Chondrocyte (in vitro differentiated cells): ENCODE measurements at regions not wholly inside any gene's neighbourhood (a gene's known extent, or its start where the extent isn't known, plus 50 kb on each side); places are given as distances from the start of the nearest gene placed in this dataset.

Source experiments
- DNase-seq: peaks from one replicate; pipeline ENCODE4 v3.0.0; 2021; ENCODE audit warnings: mixed read lengths, low spot score
- H3K27ac Mint-ChIP-seq: one replicate; pipeline ENCODE4 v1.8.0; 2021; ENCODE audit warnings: mild to moderate bottlenecking, moderate library complexity, mixed read lengths; ENCODE audit not compliant: unreplicated experiment
- H3K27me3 Mint-ChIP-seq: 2 replicates; pipeline ENCODE4 v1.8.0; 2021; ENCODE audit warnings: low read depth, mixed read lengths
- H3K36me3 Mint-ChIP-seq: 2 replicates; pipeline ENCODE4 v1.8.0; 2021; ENCODE audit warnings: low read depth, mixed read lengths
- H3K4me1 Mint-ChIP-seq: 2 replicates; pipeline ENCODE4 v1.8.0; 2021; ENCODE audit warnings: low read depth, mild to moderate bottlenecking, mixed read lengths
- H3K4me3 Mint-ChIP-seq: one replicate; pipeline ENCODE4 v1.8.0; 2021; ENCODE audit warnings: mild to moderate bottlenecking, moderate library complexity, mixed read lengths; ENCODE audit not compliant: unreplicated experiment
- H3K9me3 Mint-ChIP-seq: 2 replicates; pipeline ENCODE4 v1.8.0; 2021; ENCODE audit warnings: low read depth, mixed read lengths
- CTCF ChIP-seq: fragments of 200-600 bp; sonication (generic); IDR thresholded peaks from 2 replicates; pipeline ENCODE4 v1.5.0; 2021; ENCODE audit warnings: antibody characterized with exemption, mild to moderate bottlenecking, moderate library complexity
- microRNA-seq: library from miRNA; unstranded; fragments of <30 nt; microRNA quantifications from one replicate; pipeline ENCODE4 v1.2.0, GENCODE V29; 2020; ENCODE audit warnings: borderline number of aligned reads

- no peak overlapping the region for H3K4me3 Mint-ChIP-seq
- no peak for TF ChIP-seq CTCF
- H3K9me3 Mint-ChIP-seq = no peaks in the 10 kb centered on the region
- no peaks in the 10 kb centered on the region for H3K27me3 Mint-ChIP-seq
- H3K36me3 Mint-ChIP-seq = no peaks in the 10 kb centered on the region
- no peak overlapping the region for H3K27ac Mint-ChIP-seq
- H3K4me1 Mint-ChIP-seq = peaks cover 17% of the 10 kb centered on the region
- no peak for DNase-seq
Observed at GRCh38 chr2:134203175-134203574, 50.7 kb upstream of the MGAT5 start.

Small RNAs in the stretch of these regions (microRNA-seq; reads per million reads assigned to microRNA genes)
- 4.4 reads per million for gene MIR3679
